ENCODE measurements at regions not wholly inside any gene's neighbourhood (a gene's known extent, or its start where the extent isn't known, plus 50 kb on each side); places are given as distances from the start of the nearest gene placed in this dataset.
"Not testable (repeated sequence)": the region's sequence is repeated elsewhere in the genome, so short reads cannot be mapped to it uniquely, and the experiment has no call there.

- not testable (repeated sequence) for H3K4me3 ChIP-seq (ENCODE audit: low read depth, low read length); DNase-seq (ENCODE audit: low read depth)
Observed at GRCh38 chr17:61539728-61540127, 51.3 kb downstream of the NACA2 start.

DNA sequence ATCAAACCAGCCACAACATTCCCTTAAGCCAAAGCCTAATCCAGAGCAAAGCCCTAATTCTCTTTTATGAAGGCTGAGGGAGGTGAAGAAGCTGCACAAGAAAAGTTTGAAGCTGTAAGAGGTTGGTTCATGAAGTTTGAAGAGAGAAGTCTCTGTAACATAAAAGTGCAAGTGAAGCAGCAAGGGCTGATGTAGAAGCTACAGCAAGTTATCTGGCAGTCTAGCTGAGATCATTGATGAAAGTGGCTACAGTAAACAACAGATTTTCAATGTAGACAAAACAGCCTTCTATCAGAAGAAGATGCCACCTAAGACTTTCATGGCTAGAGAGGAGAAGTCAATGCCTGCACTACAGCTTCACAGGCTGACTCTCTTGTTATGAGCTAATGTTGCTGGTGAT lies 52.5 kb downstream of the NACA2 start:
- H3K4me3 ChIP-seq (ENCODE audit: low read depth, low read length), result no peak overlapping the region
- DNase-seq (ENCODE audit: low read depth), result no peak
- TF ChIP-seq, protein P1, sequence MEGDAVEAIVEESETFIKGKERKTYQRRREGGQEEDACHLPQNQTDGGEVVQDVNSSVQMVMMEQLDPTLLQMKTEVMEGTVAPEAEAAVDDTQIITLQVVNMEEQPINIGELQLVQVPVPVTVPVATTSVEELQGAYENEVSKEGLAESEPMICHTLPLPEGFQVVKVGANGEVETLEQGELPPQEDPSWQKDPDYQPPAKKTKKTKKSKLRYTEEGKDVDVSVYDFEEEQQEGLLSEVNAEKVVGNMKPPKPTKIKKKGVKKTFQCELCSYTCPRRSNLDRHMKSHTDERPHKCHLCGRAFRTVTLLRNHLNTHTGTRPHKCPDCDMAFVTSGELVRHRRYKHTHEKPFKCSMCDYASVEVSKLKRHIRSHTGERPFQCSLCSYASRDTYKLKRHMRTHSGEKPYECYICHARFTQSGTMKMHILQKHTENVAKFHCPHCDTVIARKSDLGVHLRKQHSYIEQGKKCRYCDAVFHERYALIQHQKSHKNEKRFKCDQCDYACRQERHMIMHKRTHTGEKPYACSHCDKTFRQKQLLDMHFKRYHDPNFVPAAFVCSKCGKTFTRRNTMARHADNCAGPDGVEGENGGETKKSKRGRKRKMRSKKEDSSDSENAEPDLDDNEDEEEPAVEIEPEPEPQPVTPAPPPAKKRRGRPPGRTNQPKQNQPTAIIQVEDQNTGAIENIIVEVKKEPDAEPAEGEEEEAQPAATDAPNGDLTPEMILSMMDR (IDR thresholded peaks at IDR 0.05; ENCODE audit: insufficient read depth, low read depth, low read length, missing control alignments), result no peak

DNA sequence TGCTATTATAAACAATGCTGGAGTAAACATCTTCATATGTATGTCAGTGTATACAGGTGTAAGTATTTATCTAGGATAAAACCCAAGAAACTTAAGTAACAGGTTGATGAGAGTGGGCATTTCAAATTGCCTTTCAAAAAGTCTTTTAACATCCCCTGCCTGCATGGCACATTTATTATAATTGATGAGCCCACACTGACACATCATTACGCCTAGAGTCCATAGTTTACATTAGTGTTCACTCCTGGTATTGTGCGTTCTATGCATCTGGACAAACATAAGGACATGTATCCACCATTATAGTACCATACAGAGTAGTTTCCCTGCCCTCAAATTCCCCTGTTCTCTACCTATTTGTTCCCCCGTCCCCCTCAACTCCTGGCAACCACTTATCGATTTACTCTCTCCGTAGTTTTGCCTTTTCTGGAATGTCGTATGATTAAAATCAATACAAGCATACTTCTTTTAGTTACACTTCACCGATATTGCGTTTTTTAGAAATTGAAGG lies 53.7 kb downstream of the NACA2 start:
- no peak overlapping the region for H3K4me3 ChIP-seq (ENCODE audit: low read depth, low read length)
- DNase-seq (ENCODE audit: low read depth), result no peak
- TF ChIP-seq, protein P1 (IDR thresholded peaks at IDR 0.05; ENCODE audit: insufficient read depth, low read depth, low read length, missing control alignments), result no peak

GRCh38 chr17:61536422-61536955 lies 54.5 kb downstream of the NACA2 start:
- TF ChIP-seq, protein P1 (IDR thresholded peaks at IDR 0.05; ENCODE audit: insufficient read depth, low read depth, low read length, missing control alignments), result no peak
- peak; percentile 2 for DNase-seq (ENCODE audit: low read depth)
- H3K4me3 ChIP-seq (ENCODE audit: low read depth, low read length), result no peak overlapping the region; the same call in 1 of the 2 replicates
